ENCODE measurements at regions not wholly inside any gene's neighbourhood (a gene's known extent, or its start where the extent isn't known, plus 50 kb on each side); places are given as distances from the start of the nearest gene placed in this dataset.

DNA sequence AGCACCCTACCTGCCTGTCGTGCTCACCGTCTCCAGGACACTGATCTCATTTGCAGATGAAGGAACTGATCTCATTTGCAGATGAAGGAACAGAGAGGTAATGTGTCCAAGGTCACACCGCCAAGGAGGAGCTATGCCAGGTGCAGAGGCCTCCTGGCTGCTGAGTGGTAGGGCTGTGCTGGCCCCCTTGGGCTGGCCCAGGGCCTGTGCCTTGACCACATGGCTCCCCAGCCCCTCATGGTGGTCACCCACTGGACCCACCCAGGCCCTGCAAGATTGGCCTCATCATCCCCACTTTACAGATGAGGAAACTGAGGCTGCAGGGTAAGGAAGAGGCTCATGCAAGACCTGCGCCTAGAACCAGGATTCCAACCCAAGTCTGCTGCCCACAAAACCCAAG lies 628.3 kb downstream of the MATN1 start:
- no peaks in the 10 kb centered on the region for H3K27me3 ChIP-seq (ENCODE audit: insufficient read depth, insufficient read length)
- no peaks in the 10 kb centered on the region for H3K36me3 ChIP-seq (ENCODE audit: insufficient read depth, insufficient read length, low read length)
- TF ChIP-seq YY1 (IDR thresholded peaks at IDR 0.05; ENCODE audit: insufficient read depth, insufficient read length) (no peak), ZNF274 (IDR thresholded peaks at IDR 0.05; ENCODE audit: low read depth, low read length) (no peak), SUZ12 (IDR thresholded peaks at IDR 0.05; ENCODE audit: extremely low read depth, insufficient read depth, insufficient read length) (no peak)
- no peak for DNase-seq (ENCODE audit: low read depth, low spot score)
- peaks cover 36% of the 10 kb centered on the region for H3K9me3 ChIP-seq (ENCODE audit: insufficient read depth, low read length)
- no peak overlapping the region for H3K4me3 ChIP-seq (ENCODE audit: insufficient read length, low read depth)
- H3K9ac ChIP-seq (ENCODE audit: insufficient read length, low read depth): no peak overlapping the region
- H3K4me1 ChIP-seq (ENCODE audit: insufficient read depth, insufficient read length): peaks cover 3% of the 10 kb centered on the region

DNA sequence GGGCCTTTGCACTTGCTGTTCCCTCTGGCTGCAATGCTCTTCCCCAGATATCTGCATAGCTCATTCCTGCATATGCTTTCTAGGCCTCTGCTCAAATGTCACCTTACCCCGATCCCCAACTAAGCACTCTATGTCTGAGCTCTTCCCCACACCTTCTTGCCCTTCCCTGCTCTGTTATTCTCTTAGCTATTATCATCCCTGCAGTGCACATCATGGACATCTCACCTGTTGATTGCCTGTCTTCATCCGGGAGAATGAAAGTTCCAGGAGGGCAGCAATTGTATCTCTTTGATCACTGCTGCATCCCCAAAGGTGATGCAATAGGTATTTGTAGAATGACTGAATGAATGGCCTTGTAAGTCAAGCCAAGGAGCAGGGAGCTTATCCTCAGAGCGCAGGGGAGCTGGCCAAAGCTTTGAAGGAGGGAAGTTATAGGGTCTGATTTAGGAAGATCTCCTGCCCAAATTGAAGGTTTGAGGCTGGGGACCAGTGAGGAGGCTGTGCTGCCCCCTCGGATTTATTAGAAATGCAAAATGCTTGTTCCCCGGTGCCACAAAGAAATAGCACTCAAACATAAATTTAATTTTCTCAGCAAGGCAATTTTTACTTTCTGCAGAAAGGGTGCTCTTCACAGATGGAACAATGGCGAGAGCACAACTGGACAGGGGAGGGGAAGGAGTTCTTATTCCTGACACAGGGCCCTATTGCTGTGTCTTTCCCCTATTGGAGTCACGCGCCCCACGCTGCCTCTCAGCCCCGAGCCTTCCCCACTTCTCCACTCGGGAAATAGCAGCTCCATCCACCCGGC lies 631.1 kb downstream of the MATN1 start:
- peaks cover 12% of the 10 kb centered on the region for H3K4me1 ChIP-seq (ENCODE audit: insufficient read depth, insufficient read length)
- H3K9me3 ChIP-seq (ENCODE audit: insufficient read depth, low read length): peaks cover 36% of the 10 kb centered on the region
- no peak for TF ChIP-seq YY1 (IDR thresholded peaks at IDR 0.05; ENCODE audit: insufficient read depth, insufficient read length)
- TF ChIP-seq ZNF274 (IDR thresholded peaks at IDR 0.05; ENCODE audit: low read depth, low read length): no peak
- no peak for TF ChIP-seq SUZ12 (IDR thresholded peaks at IDR 0.05; ENCODE audit: extremely low read depth, insufficient read depth, insufficient read length)
- H3K36me3 ChIP-seq (ENCODE audit: insufficient read depth, insufficient read length, low read length): no peaks in the 10 kb centered on the region
- H3K4me3 ChIP-seq (ENCODE audit: insufficient read length, low read depth): no peak overlapping the region
- no peak overlapping the region for H3K9ac ChIP-seq (ENCODE audit: insufficient read length, low read depth)
- no peaks in the 10 kb centered on the region for H3K27me3 ChIP-seq (ENCODE audit: insufficient read depth, insufficient read length)
- DNase-seq (ENCODE audit: low read depth, low spot score): no peak

DNA sequence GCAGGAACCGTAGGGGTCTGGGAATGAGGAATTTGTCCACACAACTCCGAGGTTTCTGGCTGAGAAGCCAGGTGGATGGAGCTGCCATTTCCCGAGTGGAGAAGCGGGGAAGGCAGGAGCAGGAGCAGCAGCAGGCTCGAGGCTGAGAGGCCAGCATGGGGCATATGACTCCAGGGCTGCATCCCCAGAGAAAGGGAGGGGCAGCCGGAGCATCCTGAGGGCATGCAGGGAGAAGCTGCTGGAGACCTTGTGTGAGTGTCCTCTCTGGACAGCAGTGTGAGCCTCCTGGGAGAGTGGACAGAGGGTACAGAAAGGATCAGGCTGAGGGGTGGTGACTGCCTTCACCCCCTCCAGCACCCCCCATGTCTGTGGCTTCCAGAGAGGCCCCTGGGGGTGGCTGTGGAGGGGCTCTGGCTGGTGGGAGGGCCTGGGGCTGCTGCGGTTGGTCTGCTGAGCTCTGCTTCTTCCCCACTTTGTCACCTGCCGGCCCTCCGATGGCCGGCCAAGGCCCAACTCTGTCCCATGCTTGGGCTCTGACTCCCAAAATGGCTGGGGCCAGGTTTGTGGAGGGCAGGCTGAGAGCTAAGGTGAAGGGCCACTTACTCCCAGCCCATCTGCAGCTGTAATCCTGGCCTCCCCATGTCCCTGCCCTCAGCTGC lies 633.1 kb downstream of the MATN1 start:
- Histone ChIP-seq H3K27me3 (ENCODE audit: insufficient read depth, insufficient read length) (no peaks in the 10 kb centered on the region), H3K4me1 (ENCODE audit: insufficient read depth, insufficient read length) (peaks cover 12% of the 10 kb centered on the region), H3K9ac (ENCODE audit: insufficient read length, low read depth) (no peak overlapping the region), H3K9me3 (ENCODE audit: insufficient read depth, low read length) (peaks cover 36% of the 10 kb centered on the region), H3K4me3 (ENCODE audit: insufficient read length, low read depth) (no peak overlapping the region), H3K36me3 (ENCODE audit: insufficient read depth, insufficient read length, low read length) (no peaks in the 10 kb centered on the region)
- DNase-seq (ENCODE audit: low read depth, low spot score): no peak
- no peak for TF ChIP-seq SUZ12 (IDR thresholded peaks at IDR 0.05; ENCODE audit: extremely low read depth, insufficient read depth, insufficient read length)
- no peak for TF ChIP-seq ZNF274 (IDR thresholded peaks at IDR 0.05; ENCODE audit: low read depth, low read length)
- no peak for TF ChIP-seq YY1 (IDR thresholded peaks at IDR 0.05; ENCODE audit: insufficient read depth, insufficient read length)

DNA sequence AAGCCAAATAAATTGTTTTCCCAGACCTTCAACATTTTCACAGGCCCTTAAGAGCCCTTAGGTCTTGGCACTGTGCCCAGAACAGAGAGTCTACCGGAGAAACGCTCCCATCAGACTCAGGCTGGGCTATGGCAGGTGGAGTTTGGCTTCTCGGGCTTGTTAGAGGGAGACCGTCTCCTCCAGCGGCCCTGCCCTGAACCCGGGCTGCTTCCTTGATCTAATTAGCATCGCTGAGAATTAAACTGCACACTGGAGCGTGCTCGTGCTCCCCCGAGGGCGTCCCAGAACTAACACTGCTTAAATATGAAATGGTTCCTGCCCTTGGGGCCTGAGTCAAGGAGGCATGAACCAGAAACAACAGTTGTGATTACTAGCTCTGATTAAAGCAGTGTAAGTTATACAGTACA lies 634.4 kb downstream of the MATN1 start:
- Histone ChIP-seq H3K9me3 (ENCODE audit: insufficient read depth, low read length) (peaks cover 36% of the 10 kb centered on the region), H3K9ac (ENCODE audit: insufficient read length, low read depth) (no peak overlapping the region), H3K4me3 (ENCODE audit: insufficient read length, low read depth) (no peak overlapping the region), H3K27me3 (ENCODE audit: insufficient read depth, insufficient read length) (no peaks in the 10 kb centered on the region), H3K4me1 (ENCODE audit: insufficient read depth, insufficient read length) (peaks cover 13% of the 10 kb centered on the region), H3K36me3 (ENCODE audit: insufficient read depth, insufficient read length, low read length) (no peaks in the 10 kb centered on the region)
- DNase-seq (ENCODE audit: low read depth, low spot score): no peak
- TF ChIP-seq SUZ12 (IDR thresholded peaks at IDR 0.05; ENCODE audit: extremely low read depth, insufficient read depth, insufficient read length): no peak
- no peak for TF ChIP-seq ZNF274 (IDR thresholded peaks at IDR 0.05; ENCODE audit: low read depth, low read length)
- no peak for TF ChIP-seq YY1 (IDR thresholded peaks at IDR 0.05; ENCODE audit: insufficient read depth, insufficient read length)

- DNase-seq (ENCODE audit: low read depth, low spot score): no peak
- peaks cover 17% of the 10 kb centered on the region for H3K4me1 ChIP-seq (ENCODE audit: insufficient read depth, insufficient read length)
- peaks cover 32% of the 10 kb centered on the region for H3K9me3 ChIP-seq (ENCODE audit: insufficient read depth, low read length)
- H3K27me3 ChIP-seq (ENCODE audit: insufficient read depth, insufficient read length): no peaks in the 10 kb centered on the region
- H3K36me3 ChIP-seq (ENCODE audit: insufficient read depth, insufficient read length, low read length): no peaks in the 10 kb centered on the region
- H3K9ac ChIP-seq (ENCODE audit: insufficient read length, low read depth): no peak overlapping the region
- H3K4me3 ChIP-seq (ENCODE audit: insufficient read length, low read depth): no peak overlapping the region
- no peak for TF ChIP-seq SUZ12 (IDR thresholded peaks at IDR 0.05; ENCODE audit: extremely low read depth, insufficient read depth, insufficient read length)
- no peak for TF ChIP-seq YY1 (IDR thresholded peaks at IDR 0.05; ENCODE audit: insufficient read depth, insufficient read length)
- TF ChIP-seq ZNF274 (IDR thresholded peaks at IDR 0.05; ENCODE audit: low read depth, low read length): no peak
Observed at GRCh38 chr1:30088594-30088993, 634.8 kb downstream of the MATN1 start.

DNA sequence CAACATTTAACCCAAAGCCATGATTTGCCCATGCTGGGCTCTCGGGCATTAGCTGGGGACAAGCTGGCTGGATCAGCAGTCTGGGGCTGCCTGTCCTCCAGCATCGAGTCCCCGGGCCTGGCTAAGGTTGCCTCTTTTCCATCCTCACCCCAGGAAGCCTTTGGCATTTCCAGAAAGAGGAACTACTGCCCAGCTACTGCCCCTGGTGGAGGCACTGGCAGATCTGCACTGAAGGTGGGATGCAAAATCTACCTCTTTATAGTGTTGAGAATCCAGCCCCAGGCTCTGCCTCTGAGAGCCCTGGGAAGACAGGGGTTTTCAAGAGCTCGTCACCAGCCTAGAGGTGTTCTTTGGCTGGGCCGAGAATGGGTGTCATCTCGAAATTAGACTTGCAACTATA lies 635.9 kb downstream of the MATN1 start:
- Histone ChIP-seq H3K4me3 (ENCODE audit: insufficient read length, low read depth) (no peak overlapping the region), H3K4me1 (ENCODE audit: insufficient read depth, insufficient read length) (peaks cover 18% of the 10 kb centered on the region), H3K9ac (ENCODE audit: insufficient read length, low read depth) (no peak overlapping the region), H3K27me3 (ENCODE audit: insufficient read depth, insufficient read length) (no peaks in the 10 kb centered on the region), H3K9me3 (ENCODE audit: insufficient read depth, low read length) (peaks cover 20% of the 10 kb centered on the region), H3K36me3 (ENCODE audit: insufficient read depth, insufficient read length, low read length) (no peaks in the 10 kb centered on the region)
- DNase-seq (ENCODE audit: low read depth, low spot score): peak; percentile 51
- TF ChIP-seq YY1 (IDR thresholded peaks at IDR 0.05; ENCODE audit: insufficient read depth, insufficient read length): no peak
- no peak for TF ChIP-seq SUZ12 (IDR thresholded peaks at IDR 0.05; ENCODE audit: extremely low read depth, insufficient read depth, insufficient read length)
- no peak for TF ChIP-seq ZNF274 (IDR thresholded peaks at IDR 0.05; ENCODE audit: low read depth, low read length)

Measured in NT2/D1 (cell line).